H1 (cell line): ENCODE measurements at regions not wholly inside any gene's neighbourhood (a gene's known extent, or its start where the extent isn't known, plus 50 kb on each side); places are given as distances from the start of the nearest gene placed in this dataset.

Experiments
- ASH2L ChIP-seq: fragments of 200-600, 300-600 bp; sonication (generic); IDR thresholded peaks from one replicate; pipeline ENCODE4 v1.7.1; 2017; ENCODE audit warnings: low read length
- HDAC2 ChIP-seq, 2 experiments: fragments of 300-600 bp in 1 of 2; sonication (generic) in 1 of 2; IDR thresholded peaks; 2 replicates each; pipeline ENCODE4 v1.6.1; 2011 to 2012; ENCODE audit warnings: low read depth in 2 of 2, low read length in 2 of 2, mild to moderate bottlenecking in 2 of 2, moderate library complexity in 2 of 2, borderline replicate concordance in 1 of 2, inconsistent platforms in 1 of 2
- HDAC6 ChIP-seq: IDR thresholded peaks from one replicate; pipeline ENCODE4 v1.7.1; 2012; ENCODE audit warnings: low read depth, mild to moderate bottlenecking, inconsistent platforms, low read length, moderate library complexity
- POLR2A ChIP-seq, 2 experiments: IDR thresholded peaks; 1 replicate in 1 of 2; 2 replicates in 1 of 2; pipeline ENCODE4 v1.6.1; 2011; ENCODE audit warnings: low read depth in 2 of 2, low read length in 2 of 2, mild to moderate bottlenecking in 2 of 2; ENCODE audit errors: control extremely low read depth in 1 of 2

DNA sequence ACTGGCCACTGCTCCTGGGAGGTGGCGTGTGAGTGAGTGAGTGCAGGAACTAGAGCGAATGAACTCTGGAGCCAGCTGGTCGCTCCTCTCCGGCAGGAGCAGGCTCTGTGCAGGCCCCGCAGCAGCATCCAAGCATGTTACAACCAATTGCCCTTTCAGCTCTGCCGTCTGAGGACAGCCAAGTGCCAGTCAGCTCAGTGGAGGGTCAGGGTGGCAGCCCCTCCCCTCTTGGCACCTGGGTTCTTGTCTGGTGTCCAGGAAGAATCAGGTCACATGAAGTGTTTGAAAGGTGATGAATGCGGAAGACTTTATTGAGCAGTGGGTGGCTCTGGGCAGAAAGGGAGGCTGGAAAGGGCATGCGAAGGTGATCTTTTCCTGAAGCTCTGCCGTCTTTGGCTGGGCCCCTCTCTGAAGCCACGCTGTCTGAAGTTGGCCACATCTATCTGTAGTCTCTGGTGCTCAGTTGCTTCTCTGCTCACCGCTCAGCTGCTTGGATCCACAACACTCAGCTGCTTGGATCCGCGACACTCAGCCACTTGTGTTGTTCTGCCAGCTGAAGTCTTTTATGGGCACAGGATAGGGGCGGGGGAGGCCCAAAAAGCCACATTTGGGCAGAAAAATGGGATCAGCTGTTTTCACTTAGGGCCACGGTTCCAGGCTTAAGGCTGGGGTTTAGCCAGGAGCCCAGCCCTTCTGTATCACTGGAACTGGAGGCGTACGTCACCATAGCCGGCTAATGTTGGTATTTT is 139.8 kb downstream of the ADSS2 start (continued):
- TF ChIP-seq HDAC2 (IDR thresholded peaks at IDR 0.05; ENCODE audit: borderline replicate concordance in 1 of 2, low read depth in 2 of 2, low read length in 2 of 2) (no peak), HDAC6 (no peak), POLR2A (IDR thresholded peaks at IDR 0.05; ENCODE audit: control extremely low read depth in 1 of 2, low read depth in 2 of 2, low read length in 2 of 2) (no peak), ASH2L (no peak)
